GM21737 (cell line): ENCODE measurements at regions not wholly inside any gene's neighbourhood (a gene's known extent, or its start where the extent isn't known, plus 50 kb on each side); places are given as distances from the start of the nearest gene placed in this dataset.

ENCODE experiments used
- ATAC-seq: cut with Tn5 transposase; IDR thresholded peaks from one replicate; pipeline ENCODE4 v1.9.1; 2021; ENCODE audit warnings: mild to moderate bottlenecking, moderate library complexity; ENCODE audit not compliant: unreplicated experiment

- ATAC-seq = no peak
Measured at GRCh38 chr7:9796241-9796640, 1177.4 kb upstream of the PHF14 start.

GRCh38 chr7:9822458-9823290 is 1151.0 kb upstream of the PHF14 start:
- ATAC-seq = no peak

GRCh38 chr7:9835199-9835598 is 1138.5 kb upstream of the PHF14 start:
- ATAC-seq = no peak

DNA sequence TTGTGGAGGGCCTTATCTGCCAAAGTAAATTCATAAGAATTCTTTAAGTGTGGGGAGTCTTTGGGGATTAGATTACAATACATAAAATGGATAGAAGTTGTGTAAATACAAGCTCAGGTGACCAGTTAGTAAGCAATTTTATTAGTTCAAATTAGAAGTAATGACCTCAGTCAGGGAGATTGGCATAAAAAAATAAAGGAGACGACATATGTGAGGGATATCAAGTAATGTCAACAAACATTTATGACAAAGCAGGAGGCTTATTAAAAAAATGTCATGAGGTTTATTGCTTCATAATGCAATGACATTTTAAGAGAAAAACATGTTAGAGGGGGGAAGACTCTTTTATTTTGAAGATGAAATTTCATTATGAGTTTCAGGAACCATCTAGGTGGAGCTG is 1137.0 kb upstream of the PHF14 start:
- ATAC-seq = no peak

DNA sequence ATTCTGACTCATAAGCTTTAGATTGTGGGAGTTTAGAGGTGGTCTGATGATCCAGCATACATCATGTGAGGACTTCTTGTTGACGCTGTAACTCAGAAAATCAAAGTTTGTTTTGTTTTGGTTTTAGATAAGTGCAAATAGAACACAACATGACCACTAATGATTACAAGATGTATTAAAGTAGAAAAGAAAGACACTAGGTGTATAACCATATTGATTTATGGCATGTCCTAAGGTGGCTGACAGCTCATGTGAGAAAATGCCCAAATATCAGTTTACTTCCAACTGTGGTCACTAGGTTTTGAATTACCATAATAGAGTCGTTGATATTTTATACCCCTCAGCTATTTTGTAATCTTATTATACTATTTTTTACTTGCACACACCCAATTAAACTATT is 1131.4 kb upstream of the PHF14 start:
- no peak for ATAC-seq

- no peak for ATAC-seq
Measured at GRCh38 chr7:9846902-9847301, 1126.8 kb upstream of the PHF14 start.

DNA sequence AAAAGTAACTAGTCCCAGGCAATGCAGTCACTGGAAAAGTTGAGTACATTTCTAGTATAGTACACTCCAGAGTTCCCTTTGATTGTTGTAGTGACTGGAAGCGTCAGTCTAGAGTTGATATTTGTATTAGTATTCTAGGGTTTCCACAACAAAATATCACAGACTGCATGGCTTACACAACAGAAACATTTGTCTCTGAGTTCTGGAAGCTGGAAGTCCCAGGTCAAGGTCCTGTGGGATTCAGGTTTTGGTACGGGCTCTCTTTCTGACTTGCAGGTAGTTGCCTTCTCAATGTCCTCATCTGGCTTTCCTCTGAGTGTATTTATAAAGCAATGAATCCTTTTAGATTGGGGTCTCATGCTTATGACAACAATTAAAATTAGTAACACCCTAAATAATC is 1119.1 kb upstream of the PHF14 start:
- ATAC-seq = no peak

GRCh38 chr7:9856668-9857067 is 1117.0 kb upstream of the PHF14 start:
- ATAC-seq = no peak

DNA sequence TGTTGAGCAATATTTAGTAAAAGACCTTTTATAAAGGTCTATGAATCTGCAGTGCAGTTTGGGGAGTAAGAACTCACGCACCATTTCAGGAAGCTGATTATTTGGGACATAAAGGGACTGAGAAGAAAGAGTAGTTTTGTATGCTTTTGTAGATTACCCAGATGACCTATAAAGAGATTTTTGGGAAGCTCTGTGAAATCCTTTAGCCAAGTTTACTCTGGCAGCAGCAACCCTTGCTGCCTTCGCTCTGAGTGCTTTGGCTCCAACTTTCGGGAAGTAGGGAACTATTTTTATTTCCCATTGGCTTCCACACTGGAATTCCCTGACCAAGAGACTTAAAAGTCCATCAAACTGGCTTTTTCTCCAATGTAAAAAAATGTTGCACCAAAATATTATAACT is 1110.1 kb upstream of the PHF14 start:
- no peak for ATAC-seq

DNA sequence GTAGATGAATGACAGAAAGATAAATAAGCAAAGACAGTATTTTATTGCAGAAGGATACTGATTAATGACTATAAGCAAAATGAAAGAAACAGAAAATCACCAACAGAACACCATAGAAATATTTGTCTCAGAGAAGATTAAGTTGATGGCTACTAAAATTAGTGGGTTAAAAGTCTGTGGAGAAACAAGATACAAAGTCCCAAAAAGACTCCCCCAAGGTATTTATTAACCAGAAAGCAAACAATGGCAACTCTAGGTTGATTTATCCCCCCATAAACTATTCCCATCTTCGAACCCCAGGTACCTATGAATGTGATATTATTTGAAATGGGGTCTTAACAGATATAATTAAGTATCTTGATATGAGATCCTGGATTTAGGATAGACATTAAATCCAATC is 1104.5 kb upstream of the PHF14 start:
- no peak for ATAC-seq

- ATAC-seq = no peak
Measured at GRCh38 chr7:9869566-9869965, 1104.1 kb upstream of the PHF14 start.

DNA sequence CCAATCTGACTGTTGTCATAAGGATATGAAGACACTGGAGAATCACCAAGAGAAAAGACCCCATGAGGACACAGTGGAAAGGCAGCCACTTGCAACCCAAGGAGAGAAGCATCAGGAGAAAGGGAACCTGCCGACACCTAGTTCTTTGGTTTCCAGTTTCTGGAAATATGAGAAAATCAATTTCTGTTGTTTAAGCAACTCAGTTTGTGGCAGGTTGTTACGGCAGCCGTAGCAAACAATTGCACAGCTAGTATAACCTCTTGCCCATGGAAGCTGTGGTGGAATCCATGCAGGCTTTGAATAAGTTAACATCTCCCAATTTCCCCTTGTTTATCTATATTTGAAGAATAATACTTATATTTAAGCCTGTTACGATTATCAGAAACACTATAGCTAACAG is 1103.0 kb upstream of the PHF14 start:
- ATAC-seq = no peak

GRCh38 chr7:9874182-9874581 is 1099.5 kb upstream of the PHF14 start:
- no peak for ATAC-seq

DNA sequence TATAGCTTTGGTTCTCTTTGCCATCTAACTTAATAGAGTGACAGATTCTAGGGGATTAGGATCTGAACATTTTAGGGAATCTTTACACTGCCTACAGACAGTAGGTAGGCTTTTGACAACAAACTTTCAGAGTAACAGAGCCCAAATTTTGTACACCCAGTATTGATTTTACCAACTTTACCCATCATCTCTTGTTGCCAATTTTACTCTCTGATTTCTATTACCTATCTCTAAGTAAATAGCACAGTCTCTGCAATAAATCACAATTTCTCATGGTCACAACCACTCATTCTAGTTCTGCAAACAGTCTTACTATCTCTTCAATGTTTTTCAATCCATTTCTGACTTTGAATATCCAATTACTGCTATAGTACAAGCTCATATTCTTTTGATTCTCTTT is 1097.6 kb upstream of the PHF14 start:
- ATAC-seq = no peak

DNA sequence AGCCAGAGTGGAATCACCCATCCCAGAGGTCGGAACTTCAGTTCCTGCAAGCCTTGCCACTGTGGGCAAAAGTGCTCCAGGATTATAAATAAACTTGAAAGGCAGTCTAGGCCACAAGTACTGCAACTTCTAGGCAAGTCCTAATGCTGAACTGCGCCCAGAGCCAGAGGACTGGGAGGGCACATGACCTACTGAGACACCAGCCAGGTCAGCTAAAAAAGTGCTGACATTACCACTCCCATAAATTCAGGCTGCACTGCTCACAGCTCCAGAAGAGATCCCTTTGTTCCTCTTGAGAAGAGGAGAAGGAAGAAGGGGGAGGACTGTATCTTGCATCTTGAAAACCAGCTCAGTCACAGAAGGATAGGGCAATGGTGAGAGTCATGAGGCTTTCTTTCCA is 1084.1 kb upstream of the PHF14 start:
- ATAC-seq = no peak

GRCh38 chr7:9890092-9890491 is 1083.6 kb upstream of the PHF14 start:
- ATAC-seq = no peak

- ATAC-seq = no peak
Measured at GRCh38 chr7:9891056-9891455, 1082.6 kb upstream of the PHF14 start.

DNA sequence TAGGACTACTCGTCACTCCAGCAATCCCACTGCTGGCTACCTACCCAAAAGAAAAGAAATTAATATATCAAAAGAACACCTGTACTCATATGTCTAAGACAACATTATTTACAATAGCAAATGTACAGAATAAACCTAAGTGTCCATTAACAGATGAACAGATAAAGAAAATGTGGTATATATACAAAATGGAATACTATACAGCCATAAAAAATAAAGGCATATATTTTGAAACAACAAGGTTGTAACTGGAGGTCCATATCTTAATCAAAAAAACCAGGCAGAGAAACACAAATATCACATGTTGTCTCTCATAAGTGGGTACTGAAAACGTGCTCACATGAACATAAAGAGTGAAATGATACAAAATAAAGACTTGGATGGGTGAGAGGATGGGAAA is 1073.3 kb upstream of the PHF14 start:
- no peak for ATAC-seq

DNA sequence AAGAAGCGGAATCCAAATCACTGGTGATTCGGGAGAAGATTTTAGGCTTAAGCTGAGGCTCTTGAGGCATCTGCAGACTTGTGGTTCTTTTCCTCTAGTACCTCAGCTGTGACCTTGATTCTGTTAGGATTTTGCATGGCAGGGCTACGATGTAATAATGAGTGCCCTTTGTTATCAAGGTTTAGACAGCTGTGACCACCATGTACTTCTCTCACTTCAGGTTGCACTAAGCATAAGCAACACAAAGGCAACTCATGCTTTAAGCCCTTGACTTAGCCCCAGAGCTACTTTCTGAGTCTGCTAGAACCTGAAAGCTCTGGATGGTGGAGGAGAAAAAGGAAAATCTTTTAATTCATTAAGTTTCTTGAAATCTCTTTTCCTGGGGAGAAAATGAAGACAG is 1052.3 kb upstream of the PHF14 start:
- ATAC-seq = no peak

- no peak for ATAC-seq
Measured at GRCh38 chr7:9937944-9938631, 1035.6 kb upstream of the PHF14 start.

DNA sequence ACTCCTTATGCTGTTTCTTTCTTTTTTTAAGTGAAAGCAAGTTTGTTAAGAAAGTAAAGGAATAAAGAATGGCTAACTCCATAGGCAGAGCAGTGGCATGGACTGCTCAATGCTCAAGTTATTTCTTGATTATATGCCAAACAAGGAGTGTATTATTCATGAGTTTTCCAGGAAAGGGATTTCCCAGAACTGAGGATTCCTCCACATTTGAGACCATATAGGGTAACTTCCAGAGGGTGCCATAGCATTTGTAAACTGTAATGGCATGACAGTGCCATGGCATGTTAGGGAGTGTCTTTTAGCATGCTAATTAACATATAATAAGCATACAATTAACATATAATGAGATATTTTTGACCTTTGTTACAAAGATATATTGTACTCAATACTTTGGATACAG is 1034.5 kb upstream of the PHF14 start:
- no peak for ATAC-seq

DNA sequence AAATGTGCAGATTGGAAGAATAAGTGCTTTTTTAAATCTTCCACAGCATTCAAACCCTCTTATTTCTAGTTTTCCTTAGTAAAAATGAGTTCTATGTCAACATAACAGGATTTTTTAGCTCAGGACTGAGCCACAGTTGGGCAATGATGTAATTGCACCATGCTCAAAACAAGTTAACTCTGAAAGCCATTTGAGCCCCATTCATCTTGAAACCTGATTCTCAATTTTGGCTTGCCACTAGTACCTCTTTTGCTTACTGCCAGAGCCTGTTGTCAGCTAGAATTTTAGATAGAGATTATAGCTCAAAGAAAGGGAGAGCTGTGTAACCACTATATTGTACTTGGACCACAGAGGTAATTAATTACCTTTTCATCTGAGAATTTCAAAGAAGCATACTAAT is 1028.5 kb upstream of the PHF14 start:
- no peak for ATAC-seq

- no peak for ATAC-seq
Measured at GRCh38 chr7:9945857-9946256, 1027.8 kb upstream of the PHF14 start.
